Prostate gland (tissue), 2 donors: ENCODE measurements at regions not wholly inside any gene's neighbourhood (a gene's known extent, or its start where the extent isn't known, plus 50 kb on each side); places are given as distances from the start of the nearest gene placed in this dataset.

Source experiments
- POLR2AphosphoS5 ChIP-seq: sonication (generic); formaldehyde crosslinking; IDR thresholded peaks from one replicate; pipeline ENCODE4 v1.6.1; 2017; ENCODE audit warnings: antibody characterized with exemption
- TF ChIP-seq, protein P1 (sequence below), 4 experiments: fragments of 200-600 bp in 2 of 4; fragments of 450-650 bp in 2 of 4; sonication (generic) in 2 of 4; IDR thresholded peaks; 1 replicate in 3 of 4; 2 replicates in 1 of 4; pipeline ENCODE4 v1.5.1; 2016 to 2019; ENCODE audit warnings: antibody characterized with exemption in 4 of 4, mild to moderate bottlenecking in 2 of 4, moderate library complexity in 2 of 4

DNA sequence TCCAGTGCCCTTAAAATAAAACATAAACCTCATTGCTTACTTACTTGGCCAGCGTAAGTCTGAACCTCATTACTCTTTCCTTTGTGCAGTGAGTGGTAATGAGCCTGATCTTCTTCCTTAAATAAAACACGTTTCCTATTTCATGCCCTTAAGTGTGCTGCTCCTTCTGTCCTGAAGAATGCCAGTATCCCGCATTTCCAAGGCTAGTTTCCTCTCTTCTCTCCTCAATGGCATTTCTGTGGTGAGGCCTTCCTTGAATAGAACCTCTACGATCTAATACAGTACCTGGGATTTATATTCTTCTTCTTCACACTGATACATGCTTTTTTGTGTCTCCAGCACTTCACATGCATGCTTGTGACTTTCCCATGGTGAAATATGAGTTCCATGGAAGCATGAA is 523.4 kb upstream of the CDH4 start:
- no peak for TF ChIP-seq POLR2AphosphoS5
- TF ChIP-seq, protein P1, sequence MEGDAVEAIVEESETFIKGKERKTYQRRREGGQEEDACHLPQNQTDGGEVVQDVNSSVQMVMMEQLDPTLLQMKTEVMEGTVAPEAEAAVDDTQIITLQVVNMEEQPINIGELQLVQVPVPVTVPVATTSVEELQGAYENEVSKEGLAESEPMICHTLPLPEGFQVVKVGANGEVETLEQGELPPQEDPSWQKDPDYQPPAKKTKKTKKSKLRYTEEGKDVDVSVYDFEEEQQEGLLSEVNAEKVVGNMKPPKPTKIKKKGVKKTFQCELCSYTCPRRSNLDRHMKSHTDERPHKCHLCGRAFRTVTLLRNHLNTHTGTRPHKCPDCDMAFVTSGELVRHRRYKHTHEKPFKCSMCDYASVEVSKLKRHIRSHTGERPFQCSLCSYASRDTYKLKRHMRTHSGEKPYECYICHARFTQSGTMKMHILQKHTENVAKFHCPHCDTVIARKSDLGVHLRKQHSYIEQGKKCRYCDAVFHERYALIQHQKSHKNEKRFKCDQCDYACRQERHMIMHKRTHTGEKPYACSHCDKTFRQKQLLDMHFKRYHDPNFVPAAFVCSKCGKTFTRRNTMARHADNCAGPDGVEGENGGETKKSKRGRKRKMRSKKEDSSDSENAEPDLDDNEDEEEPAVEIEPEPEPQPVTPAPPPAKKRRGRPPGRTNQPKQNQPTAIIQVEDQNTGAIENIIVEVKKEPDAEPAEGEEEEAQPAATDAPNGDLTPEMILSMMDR (IDR thresholded peaks at IDR 0.05): no peak
